ENCODE measurements at regions not wholly inside any gene's neighbourhood (a gene's known extent, or its start where the extent isn't known, plus 50 kb on each side); places are given as distances from the start of the nearest gene placed in this dataset.

GRCh38 chr16:54342966-54343365, 56.4 kb upstream of the IRX3 start:
- BruUV-seq (replicated peaks) = no TSS peak
- CTCF ChIA-PET = no interaction called here
- Mint-ChIP-seq H3K9me3 (ENCODE audit: low read depth, unreplicated experiment) (no peaks in the 10 kb centered on the region), H3K36me3 (ENCODE audit: insufficient read depth, unreplicated experiment) (no peaks in the 10 kb centered on the region), H3K27ac (ENCODE audit: unreplicated experiment) (no peak overlapping the region), H3K27me3 (ENCODE audit: unreplicated experiment) (peaks cover 50% of the 10 kb centered on the region), H3K4me1 (ENCODE audit: low read depth, unreplicated experiment) (no peaks in the 10 kb centered on the region), H3K4me3 (ENCODE audit: low read depth, unreplicated experiment) (no peak overlapping the region)
- no peak for TF ChIP-seq CTCF (IDR thresholded peaks at IDR 0.05; ENCODE audit: unreplicated experiment)
- intact Hi-C loops (cut with micrococcal nuclease; ENCODE audit: unreplicated experiment) = no loop called here
- DNase-seq = no peak

GRCh38 chr16:54341892-54342776, 55.5 kb upstream of the IRX3 start:
- Mint-ChIP-seq H3K27ac (ENCODE audit: unreplicated experiment) (no peak overlapping the region), H3K4me3 (ENCODE audit: low read depth, unreplicated experiment) (no peak overlapping the region), H3K36me3 (ENCODE audit: insufficient read depth, unreplicated experiment) (no peaks in the 10 kb centered on the region), H3K9me3 (ENCODE audit: low read depth, unreplicated experiment) (no peaks in the 10 kb centered on the region), H3K27me3 (ENCODE audit: unreplicated experiment) (peaks cover 58% of the 10 kb centered on the region), H3K4me1 (ENCODE audit: low read depth, unreplicated experiment) (no peaks in the 10 kb centered on the region)
- DNase-seq = no peak
- no TSS peak for BruUV-seq (replicated peaks)
- intact Hi-C loops (cut with micrococcal nuclease; ENCODE audit: unreplicated experiment) = no loop called here
- CTCF ChIA-PET = no interaction called here
- no peak for TF ChIP-seq CTCF (IDR thresholded peaks at IDR 0.05; ENCODE audit: unreplicated experiment)

- H3K4me3 Mint-ChIP-seq (ENCODE audit: low read depth, unreplicated experiment) = no peak overlapping the region
- TF ChIP-seq CTCF (IDR thresholded peaks at IDR 0.05; ENCODE audit: unreplicated experiment) = no peak
- no peak overlapping the region for H3K27ac Mint-ChIP-seq (ENCODE audit: unreplicated experiment)
- BruUV-seq (replicated peaks) = no TSS peak
- DNase-seq = no peak
- CTCF ChIA-PET = no interaction called here
- peaks cover 74% of the 10 kb centered on the region for H3K27me3 Mint-ChIP-seq (ENCODE audit: unreplicated experiment)
- intact Hi-C loops (cut with micrococcal nuclease; ENCODE audit: unreplicated experiment) = no loop called here
- no peaks in the 10 kb centered on the region for H3K4me1 Mint-ChIP-seq (ENCODE audit: low read depth, unreplicated experiment)
- no peaks in the 10 kb centered on the region for H3K9me3 Mint-ChIP-seq (ENCODE audit: low read depth, unreplicated experiment)
- no peaks in the 10 kb centered on the region for H3K36me3 Mint-ChIP-seq (ENCODE audit: insufficient read depth, unreplicated experiment)
These were observed 53.9 kb upstream of the IRX3 start for GRCh38 chr16:54340531-54340930.

GRCh38 chr16:54336631-54337204, 50.1 kb upstream of the IRX3 start:
- no peak overlapping the region for H3K27ac Mint-ChIP-seq (ENCODE audit: unreplicated experiment)
- CTCF ChIA-PET = no interaction called here
- intact Hi-C loops (cut with micrococcal nuclease; ENCODE audit: unreplicated experiment) = no loop called here
- no peak for DNase-seq
- H3K36me3 Mint-ChIP-seq (ENCODE audit: insufficient read depth, unreplicated experiment) = no peaks in the 10 kb centered on the region
- no peak for TF ChIP-seq CTCF (IDR thresholded peaks at IDR 0.05; ENCODE audit: unreplicated experiment)
- H3K9me3 Mint-ChIP-seq (ENCODE audit: low read depth, unreplicated experiment) = no peaks in the 10 kb centered on the region
- no peak overlapping the region for H3K4me3 Mint-ChIP-seq (ENCODE audit: low read depth, unreplicated experiment)
- no peaks in the 10 kb centered on the region for H3K4me1 Mint-ChIP-seq (ENCODE audit: low read depth, unreplicated experiment)
- no TSS peak for BruUV-seq (replicated peaks)
- peaks cover 87% of the 10 kb centered on the region for H3K27me3 Mint-ChIP-seq (ENCODE audit: unreplicated experiment)
